ENCODE measurements at regions not wholly inside any gene's neighbourhood (a gene's known extent, or its start where the extent isn't known, plus 50 kb on each side); places are given as distances from the start of the nearest gene placed in this dataset.

DNA sequence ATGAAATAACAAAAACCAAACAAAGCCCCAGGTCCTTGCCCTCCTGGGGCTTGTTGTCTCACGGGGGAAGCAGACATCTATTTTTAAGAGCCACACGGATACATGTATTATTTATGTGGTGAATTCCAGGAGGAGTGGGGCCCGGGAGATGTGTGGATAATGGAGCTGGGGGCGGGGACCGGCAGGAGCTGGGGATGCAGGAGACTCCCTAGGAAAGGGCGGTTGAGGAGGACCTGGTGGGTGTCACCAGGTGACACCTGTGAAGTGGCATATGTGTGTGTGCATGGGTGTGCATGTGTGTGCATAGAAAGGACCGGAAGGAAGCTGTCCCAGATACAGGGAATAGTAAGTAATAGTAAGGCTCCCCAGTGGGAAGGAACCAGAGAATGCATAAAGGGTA lies 148.9 kb downstream of the URI1 start:
- Histone ChIP-seq H3K56ac (replicated peaks; ENCODE audit: insufficient read length, low read depth, low read length) (no peak overlapping the region), H3K79me1 (ENCODE audit: low read depth, low read length) (no peaks in the 10 kb centered on the region), H2BK120ac (replicated peaks; ENCODE audit: low read depth, low read length) (no peak overlapping the region), H3K14ac (ENCODE audit: insufficient read length) (no peak overlapping the region), H3K27me3 (replicated peaks in 1 of 4; ENCODE audit: control insufficient read depth in 3 of 4, extremely low read depth in 1 of 4, insufficient read depth in 3 of 4, low read length in 3 of 4) (no peaks in the 10 kb centered on the region), H3K23ac (ENCODE audit: insufficient read length) (no peak overlapping the region), H3K4me3 (ENCODE audit: extremely low read depth in 1 of 4, insufficient read depth in 2 of 4, low read depth in 3 of 4, low read length in 4 of 4) (no peak overlapping the region), H4K8ac (ENCODE audit: extremely low read depth, insufficient read depth, low read length) (no peak overlapping the region), H2AFZ (ENCODE audit: low read length) (no peak overlapping the region), H4K91ac (replicated peaks; ENCODE audit: insufficient read length, low read length) (no peak overlapping the region), H2BK12ac (ENCODE audit: low read depth, low read length) (no peak overlapping the region), H3K9ac (replicated peaks in 1 of 4; ENCODE audit: extremely low read depth in 1 of 4, low read depth in 3 of 4, low read length in 3 of 4) (no peak overlapping the region), H3K18ac (ENCODE audit: extremely low read depth, low read length) (no peak overlapping the region), H4K20me1 (replicated peaks in 1 of 2; ENCODE audit: control insufficient read depth in 1 of 2, insufficient read depth in 2 of 2, low read length in 2 of 2) (no peaks in the 10 kb centered on the region), H3K4me1 (replicated peaks in 1 of 4; ENCODE audit: control insufficient read depth in 3 of 4, insufficient read depth in 4 of 4, low read length in 3 of 4) (peaks cover 0 to 5% (median under 1%) of the 10 kb centered on the region in 4 experiments; a peak in 2 of 7 replicates), H3K4ac (replicated peaks; ENCODE audit: insufficient read length, low read depth, low read length) (no peak overlapping the region), H3K4me2 (ENCODE audit: insufficient read depth in 1 of 2, low read depth in 2 of 2, low read length in 2 of 2) (no peak overlapping the region), H3K9me3 (ENCODE audit: insufficient read depth in 2 of 2, low read depth in 1 of 2, low read length in 1 of 2) (no peaks in the 10 kb centered on the region), H4K5ac (ENCODE audit: insufficient read length, low read depth, low read length) (no peak overlapping the region), H3K27ac (ENCODE audit: low read depth, low read length) (no peak overlapping the region), H2BK15ac (ENCODE audit: low read length) (no peak overlapping the region), H2BK20ac (ENCODE audit: low read length) (no peak overlapping the region), H3K23me2 (ENCODE audit: low read depth, low read length) (no peaks in the 10 kb centered on the region), H2BK5ac (ENCODE audit: low read depth, low read length) (no peak overlapping the region), H3K36me3 (ENCODE audit: control insufficient read depth in 2 of 4, insufficient read depth in 4 of 4, low read length in 3 of 4) (no peaks in the 10 kb centered on the region), H3K79me2 (ENCODE audit: control insufficient read depth in 1 of 2, insufficient read depth in 2 of 2, low read length in 2 of 2) (no peaks in the 10 kb centered on the region), H2AK5ac (ENCODE audit: low read depth, low read length) (no peak overlapping the region)
- ChIA-PET CTCF (ENCODE audit: partially characterized antibody) (interaction anchor here (1.3 to 1.5 kb wide), 3 partner anchors 10 to 15 kb away, joined by 3 to 5 read pairs (median 4); no protein-coding TSS in a partner anchor), POLR2A (ENCODE audit: partially characterized antibody) (no interaction called here)
- DNase-seq (ENCODE audit: low read depth in 1 of 2, low spot score in 2 of 2): no peak
- FAIRE-seq: no peak
- 82% methylated on average over 7 of the region's 7 CpGs; no CpG with 5 or more reads in 1 of the 2 experiments for WGBS, 2 experiments (ENCODE audit: extremely low coverage in 1 of 2, insufficient coverage in 1 of 2, insufficient read length in 1 of 2, insufficient replicate concordance in 2 of 2, low coverage in 1 of 2, low lambda C conversion rate in 2 of 2, missing lambda C conversion rate in 1 of 2)
- TF ChIP-seq CBX8 (IDR thresholded peaks at IDR 0.05; ENCODE audit: borderline replicate concordance, low read depth, low read length) (no peak), SP2 (IDR thresholded peaks at IDR 0.05; ENCODE audit: low read length) (no peak), CHD1 (IDR thresholded peaks at IDR 0.05; ENCODE audit: low read depth, low read length) (no peak)
- TF ChIP-seq, protein P1, sequence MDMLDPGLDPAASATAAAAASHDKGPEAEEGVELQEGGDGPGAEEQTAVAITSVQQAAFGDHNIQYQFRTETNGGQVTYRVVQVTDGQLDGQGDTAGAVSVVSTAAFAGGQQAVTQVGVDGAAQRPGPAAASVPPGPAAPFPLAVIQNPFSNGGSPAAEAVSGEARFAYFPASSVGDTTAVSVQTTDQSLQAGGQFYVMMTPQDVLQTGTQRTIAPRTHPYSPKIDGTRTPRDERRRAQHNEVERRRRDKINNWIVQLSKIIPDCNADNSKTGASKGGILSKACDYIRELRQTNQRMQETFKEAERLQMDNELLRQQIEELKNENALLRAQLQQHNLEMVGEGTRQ (IDR thresholded peaks at IDR 0.05; ENCODE audit: low read length): no peak

Data from H1 (cell line).